WTC11 (cell line): ENCODE measurements at regions not wholly inside any gene's neighbourhood (a gene's known extent, or its start where the extent isn't known, plus 50 kb on each side); places are given as distances from the start of the nearest gene placed in this dataset.

Experiments
- ATAC-seq: fragments of 200-7000 bp; cut with Tn5 transposase; 2 replicates; pipeline ENCODE4 v1.10.0; 2021; ENCODE audit warnings: mild to moderate bottlenecking, moderate library complexity
- CTCF ChIA-PET: fragments of 300-600 bp; sonication (Branson Sonifier 250); formaldehyde crosslinking; loops from one replicate; lab custom pipeline; 2021; ENCODE audit warnings: antibody characterized with exemption; lab: Charles Lee
- POLR2A ChIA-PET: fragments of 350-600 bp; sonication (Branson Sonifier 250); formaldehyde crosslinking; loops from one replicate; lab custom pipeline; 2021; ENCODE audit warnings: antibody characterized with exemption; lab: Charles Lee
- DNase-seq: peaks from one replicate; pipeline ENCODE4 v3.0.0; 2021; ENCODE audit warnings: low spot score
- H3K27ac Mint-ChIP-seq: 2 replicates; pipeline ENCODE4 v1.8.0; 2021; ENCODE audit warnings: mixed read lengths
- H3K27me3 Mint-ChIP-seq: 2 replicates; pipeline ENCODE4 v1.8.0; 2021; ENCODE audit warnings: low read depth, mild to moderate bottlenecking, moderate library complexity, mixed read lengths
- H3K36me3 Mint-ChIP-seq: 2 replicates; pipeline ENCODE4 v1.8.0; 2021; ENCODE audit warnings: mixed read lengths
- H3K4me1 Mint-ChIP-seq: 2 replicates; pipeline ENCODE4 v1.8.0; 2022; ENCODE audit warnings: mixed read lengths
- H3K4me3 Mint-ChIP-seq: 2 replicates; pipeline ENCODE4 v1.8.0; 2021; ENCODE audit warnings: mild to moderate bottlenecking, moderate library complexity, mixed read lengths
- H3K9me3 Mint-ChIP-seq: 2 replicates; pipeline ENCODE4 v1.8.0; 2021; ENCODE audit warnings: mixed read lengths
- ATF6 ChIP-seq: sonication (generic); formaldehyde crosslinking; IDR thresholded peaks from 2 replicates; pipeline ENCODE4 v1.8.1; 2023; ENCODE audit warnings: mild to moderate bottlenecking, missing genetic modification reagents
- CREM ChIP-seq: sonication (generic); formaldehyde crosslinking; IDR thresholded peaks from 2 replicates; pipeline ENCODE4 v1.8.1; 2022; ENCODE audit warnings: mild to moderate bottlenecking, missing genetic modification reagents, moderate library complexity
- E2F1 ChIP-seq: sonication (generic); formaldehyde crosslinking; IDR thresholded peaks from 2 replicates; pipeline ENCODE4 v1.8.0; 2022; ENCODE audit warnings: mild to moderate bottlenecking, missing genetic modification reagents
- E2F4 ChIP-seq: sonication (generic); formaldehyde crosslinking; IDR thresholded peaks from 2 replicates; pipeline ENCODE4 v1.8.1; 2022; ENCODE audit warnings: low read depth, mild to moderate bottlenecking, moderate library complexity, missing genetic modification reagents, borderline replicate concordance
- ELF4 ChIP-seq: sonication (generic); formaldehyde crosslinking; IDR thresholded peaks from 2 replicates; pipeline ENCODE4 v1.8.1; 2022; ENCODE audit warnings: low read depth, mild to moderate bottlenecking, moderate library complexity, missing genetic modification reagents
- ESRRA ChIP-seq: sonication (generic); formaldehyde crosslinking; IDR thresholded peaks from 2 replicates; pipeline ENCODE4 v1.8.1; 2022; ENCODE audit warnings: mild to moderate bottlenecking, missing genetic modification reagents, borderline replicate concordance
- ETV6 ChIP-seq: sonication (generic); formaldehyde crosslinking; IDR thresholded peaks from 2 replicates; pipeline ENCODE4 v1.8.1; 2022; ENCODE audit warnings: mild to moderate bottlenecking, missing genetic modification reagents
- FOXP1 ChIP-seq: sonication (generic); formaldehyde crosslinking; IDR thresholded peaks from 2 replicates; pipeline ENCODE4 v1.8.0; 2022; ENCODE audit warnings: missing genetic modification reagents, mild to moderate bottlenecking, moderate library complexity, borderline replicate concordance
- FOXP4 ChIP-seq: sonication (generic); formaldehyde crosslinking; IDR thresholded peaks from 2 replicates; pipeline ENCODE4 v1.8.0; 2022; ENCODE audit warnings: mild to moderate bottlenecking, missing genetic modification reagents
- GABPB1 ChIP-seq: sonication (generic); formaldehyde crosslinking; IDR thresholded peaks from 2 replicates; pipeline ENCODE4 v1.8.1; 2023; ENCODE audit warnings: mild to moderate bottlenecking, missing genetic modification reagents
- KAT7 ChIP-seq: sonication (generic); formaldehyde crosslinking; IDR thresholded peaks from 2 replicates; pipeline ENCODE4 v1.8.1; 2023; ENCODE audit warnings: missing genetic modification reagents, mild to moderate bottlenecking, borderline replicate concordance
- MYBL2 ChIP-seq: sonication (generic); formaldehyde crosslinking; IDR thresholded peaks from 2 replicates; pipeline ENCODE4 v1.8.1; 2023; ENCODE audit warnings: mild to moderate bottlenecking, moderate library complexity, missing genetic modification reagents
- NFATC4 ChIP-seq: fragments of 250-450 bp; sonication (Bioruptor Pico); IDR thresholded peaks from 2 replicates; pipeline ENCODE4 v1.9.0; 2021; ENCODE audit warnings: mild to moderate bottlenecking
- OVOL2 ChIP-seq: fragments of 250-450 bp; sonication (Bioruptor Pico); IDR thresholded peaks from 2 replicates; pipeline ENCODE4 v1.9.0; 2021; ENCODE audit warnings: mild to moderate bottlenecking, borderline replicate concordance
- PREB ChIP-seq: sonication (generic); formaldehyde crosslinking; IDR thresholded peaks from 2 replicates; pipeline ENCODE4 v1.8.1; 2022; ENCODE audit warnings: mild to moderate bottlenecking, missing genetic modification reagents, moderate library complexity, borderline replicate concordance
- SMAD3 ChIP-seq: sonication (generic); formaldehyde crosslinking; IDR thresholded peaks from 2 replicates; pipeline ENCODE4 v1.8.0; 2022; ENCODE audit warnings: missing genetic modification reagents, mild to moderate bottlenecking, borderline replicate concordance
- SOX15 ChIP-seq: fragments of 250-450 bp; sonication (Bioruptor Pico); IDR thresholded peaks from 2 replicates; pipeline ENCODE4 v1.9.0; 2021; ENCODE audit warnings: mild to moderate bottlenecking
- USF2 ChIP-seq: sonication (generic); formaldehyde crosslinking; IDR thresholded peaks from 2 replicates; pipeline ENCODE4 v1.8.1; 2023; ENCODE audit warnings: mild to moderate bottlenecking, missing genetic modification reagents, moderate library complexity
- ZMAT4 ChIP-seq: fragments of 250-450 bp; sonication (Bioruptor Pico); IDR thresholded peaks from 2 replicates; pipeline ENCODE4 v1.9.0; 2021; ENCODE audit warnings: mild to moderate bottlenecking
- ZSCAN18 ChIP-seq: fragments of 250-450 bp; sonication (Bioruptor Pico); IDR thresholded peaks from 2 replicates; pipeline ENCODE4 v2.1.2; 2022; ENCODE audit warnings: mild to moderate bottlenecking, moderate library complexity

GRCh38 chr4:85407546-85407945, 67.4 kb upstream of the ARHGAP24 start:
- no peak for DNase-seq
- TF ChIP-seq ZMAT4 (CRISPR knock-in tag) (no peak), FOXP4 (CRISPR knock-in tag) (no peak), NFATC4 (CRISPR knock-in tag) (no peak), GABPB1 (CRISPR knock-in tag) (no peak), ELF4 (CRISPR knock-in tag) (no peak), MYBL2 (CRISPR knock-in tag) (no peak), ZSCAN18 (CRISPR knock-in tag) (no peak), PREB (CRISPR knock-in tag) (no peak), CREM (CRISPR knock-in tag) (no peak), E2F4 (no peak), OVOL2 (no peak), SMAD3 (no peak), ATF6 (no peak), E2F1 (CRISPR knock-in tag) (no peak), USF2 (CRISPR knock-in tag) (no peak), SOX15 (CRISPR knock-in tag) (no peak), ESRRA (CRISPR knock-in tag) (no peak), KAT7 (no peak), FOXP1 (CRISPR knock-in tag) (no peak), ETV6 (CRISPR knock-in tag) (no peak)
- TF ChIP-seq, all 79 proteins: peak for 0
- ChIA-PET CTCF (no interaction called here), POLR2A (no interaction called here)
- Mint-ChIP-seq H3K27ac (no peak overlapping the region), H3K36me3 (no peaks in the 10 kb centered on the region), H3K9me3 (no peaks in the 10 kb centered on the region), H3K4me1 (no peaks in the 10 kb centered on the region), H3K4me3 (no peak overlapping the region), H3K27me3 (no peaks in the 10 kb centered on the region)
- ATAC-seq: no peak
